IMR-90 (cell line): ENCODE measurements at regions not wholly inside any gene's neighbourhood (a gene's known extent, or its start where the extent isn't known, plus 50 kb on each side); places are given as distances from the start of the nearest gene placed in this dataset.

Experiments
- BHLHE40 ChIP-seq: fragments of 150-350 bp; IDR thresholded peaks from 2 replicates; pipeline ENCODE4 v1.6.1; 2016; ENCODE audit warnings: mild to moderate bottlenecking, low read depth, low read length
- MXI1 ChIP-seq: IDR thresholded peaks from 2 replicates; pipeline ENCODE4 v1.6.1; 2012; ENCODE audit warnings: low read depth, mild to moderate bottlenecking, low read length, moderate library complexity, borderline replicate concordance
- POLR2A ChIP-seq: IDR thresholded peaks from 2 replicates; pipeline ENCODE4 v1.6.1; 2012; ENCODE audit warnings: mild to moderate bottlenecking, low read depth, low read length
- RAD21 ChIP-seq: IDR thresholded peaks from 2 replicates; pipeline ENCODE4 v1.6.1; 2012; ENCODE audit warnings: low read length, improper control_type of control experiment
- RFX5 ChIP-seq: IDR thresholded peaks from 2 replicates; pipeline ENCODE4 v1.8.0; 2012; ENCODE audit warnings: low read depth, mild to moderate bottlenecking, low read length, moderate library complexity
- USF2 ChIP-seq: fragments of 150-350 bp; IDR thresholded peaks from 2 replicates; pipeline ENCODE4 v1.6.1; 2017; ENCODE audit warnings: mild to moderate bottlenecking, antibody characterized with exemption, low read length, low read depth
- TF ChIP-seq, protein P1 (sequence below): conservative IDR thresholded peaks from 2 replicates; pipeline ENCODE4 v1.5.1; 2012; ENCODE audit warnings: mild to moderate bottlenecking, low read depth, low read length, improper control_type of control experiment
- TF ChIP-seq, protein P2 (sequence below): fragments of 150-350 bp; IDR thresholded peaks from 2 replicates; pipeline ENCODE4 v1.6.1; 2016; ENCODE audit warnings: low read depth, mild to moderate bottlenecking, low read length, moderate library complexity, borderline replicate concordance

DNA sequence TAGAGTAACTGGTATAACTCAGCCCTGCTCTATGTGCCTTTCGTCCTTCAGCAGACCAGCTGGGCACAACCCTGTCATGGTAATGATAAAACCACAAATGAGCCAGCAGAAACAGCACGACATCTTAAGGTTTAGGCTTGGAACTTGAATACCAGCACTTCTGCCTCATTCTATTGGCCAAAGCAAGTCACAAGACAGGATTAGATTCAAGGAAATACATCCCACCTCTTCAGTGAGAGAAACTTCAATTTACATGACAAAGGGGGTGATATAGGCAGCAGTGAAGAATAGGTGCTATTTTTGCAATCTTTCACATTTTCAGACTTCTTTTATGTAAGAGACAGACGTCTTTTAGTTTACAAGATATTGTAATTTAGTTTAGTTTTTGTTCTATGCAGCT, 69.8 kb upstream of the SLC35F1 start:
- TF ChIP-seq, protein P1, sequence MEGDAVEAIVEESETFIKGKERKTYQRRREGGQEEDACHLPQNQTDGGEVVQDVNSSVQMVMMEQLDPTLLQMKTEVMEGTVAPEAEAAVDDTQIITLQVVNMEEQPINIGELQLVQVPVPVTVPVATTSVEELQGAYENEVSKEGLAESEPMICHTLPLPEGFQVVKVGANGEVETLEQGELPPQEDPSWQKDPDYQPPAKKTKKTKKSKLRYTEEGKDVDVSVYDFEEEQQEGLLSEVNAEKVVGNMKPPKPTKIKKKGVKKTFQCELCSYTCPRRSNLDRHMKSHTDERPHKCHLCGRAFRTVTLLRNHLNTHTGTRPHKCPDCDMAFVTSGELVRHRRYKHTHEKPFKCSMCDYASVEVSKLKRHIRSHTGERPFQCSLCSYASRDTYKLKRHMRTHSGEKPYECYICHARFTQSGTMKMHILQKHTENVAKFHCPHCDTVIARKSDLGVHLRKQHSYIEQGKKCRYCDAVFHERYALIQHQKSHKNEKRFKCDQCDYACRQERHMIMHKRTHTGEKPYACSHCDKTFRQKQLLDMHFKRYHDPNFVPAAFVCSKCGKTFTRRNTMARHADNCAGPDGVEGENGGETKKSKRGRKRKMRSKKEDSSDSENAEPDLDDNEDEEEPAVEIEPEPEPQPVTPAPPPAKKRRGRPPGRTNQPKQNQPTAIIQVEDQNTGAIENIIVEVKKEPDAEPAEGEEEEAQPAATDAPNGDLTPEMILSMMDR = no peak
- no peak for TF ChIP-seq USF2
- no peak for TF ChIP-seq POLR2A
- no peak for TF ChIP-seq RFX5
- TF ChIP-seq BHLHE40 = no peak
- TF ChIP-seq, protein P2, sequence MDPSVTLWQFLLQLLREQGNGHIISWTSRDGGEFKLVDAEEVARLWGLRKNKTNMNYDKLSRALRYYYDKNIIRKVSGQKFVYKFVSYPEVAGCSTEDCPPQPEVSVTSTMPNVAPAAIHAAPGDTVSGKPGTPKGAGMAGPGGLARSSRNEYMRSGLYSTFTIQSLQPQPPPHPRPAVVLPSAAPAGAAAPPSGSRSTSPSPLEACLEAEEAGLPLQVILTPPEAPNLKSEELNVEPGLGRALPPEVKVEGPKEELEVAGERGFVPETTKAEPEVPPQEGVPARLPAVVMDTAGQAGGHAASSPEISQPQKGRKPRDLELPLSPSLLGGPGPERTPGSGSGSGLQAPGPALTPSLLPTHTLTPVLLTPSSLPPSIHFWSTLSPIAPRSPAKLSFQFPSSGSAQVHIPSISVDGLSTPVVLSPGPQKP = no peak
- no peak for TF ChIP-seq MXI1
- TF ChIP-seq RAD21 = no peak
